Neural cell (in vitro differentiated cells): ENCODE measurements at regions not wholly inside any gene's neighbourhood (a gene's known extent, or its start where the extent isn't known, plus 50 kb on each side); places are given as distances from the start of the nearest gene placed in this dataset.

Experiments
- CTCF ChIP-seq: fragments of 450-650 bp; IDR thresholded peaks from 2 replicates; pipeline ENCODE4 v1.5.1; 2014; ENCODE audit warnings: antibody characterized with exemption, mild to moderate bottlenecking, moderate library complexity; ENCODE audit not compliant: poor library complexity, severe bottlenecking
- POLR2AphosphoS5 ChIP-seq: IDR thresholded peaks from 2 replicates; pipeline ENCODE4 v1.6.1; 2012

GRCh38 chr1:101509370-101509769, 272.6 kb downstream of the S1PR1 start:
- TF ChIP-seq CTCF (no peak), POLR2AphosphoS5 (no peak)
